IMR-90 (cell line): ENCODE measurements at regions not wholly inside any gene's neighbourhood (a gene's known extent, or its start where the extent isn't known, plus 50 kb on each side); places are given as distances from the start of the nearest gene placed in this dataset.

Source experiments
- ATAC-seq: fragments of 200-7000 bp; cut with Tn5 transposase; 2 replicates; pipeline ENCODE4 v1.9.1; 2020; ENCODE audit warnings: low read depth, mild to moderate bottlenecking, moderate library complexity
- BruUV-seq: library from RNA; stranded (reverse); fragments of 400-500 nt; replicated peaks from 2 replicates; lab custom pipeline; 2021; lab: Mats Ljungman, UMichigan
- CTCF ChIA-PET: fragments of 300-600 bp; formaldehyde crosslinking; extraction: SDS; loops from one replicate; lab custom pipeline; 2021; ENCODE audit warnings: antibody characterized with exemption; lab: Yijun Ruan, JAX
- POLR2A ChIA-PET: fragments of 300-600 bp; sonication (Branson Sonifier 250); formaldehyde crosslinking; loops from one replicate; lab custom pipeline; 2022; ENCODE audit warnings: antibody characterized with exemption; ENCODE audit not compliant: unreplicated experiment; lab: Charles Lee
- DNase-seq: peaks from one replicate; pipeline ENCODE4 v3.0.0; 2013
- H2AFZ ChIP-seq: replicated peaks from 2 replicates; pipeline ENCODE3; 2013; ENCODE audit warnings: low read length, mild to moderate bottlenecking; ENCODE audit not compliant: poor library complexity
- H2AK5ac ChIP-seq: 2 replicates; pipeline ENCODE4 v1.6.1; 2013; ENCODE audit warnings: low read depth, low read length, inconsistent platforms
- H2AK9ac ChIP-seq: replicated peaks from 2 replicates; pipeline ENCODE3; 2013; ENCODE audit warnings: mild to moderate bottlenecking, low read depth, low read length, moderate library complexity; ENCODE audit not compliant: poor library complexity
- H2BK120ac ChIP-seq: 2 replicates; pipeline ENCODE4 v1.6.1; 2013; ENCODE audit warnings: low read depth, low read length, inconsistent platforms
- H2BK15ac ChIP-seq: 3 replicates; pipeline ENCODE4 v1.6.1; 2013; ENCODE audit warnings: low read depth, low read length, inconsistent platforms
- H2BK20ac ChIP-seq: 2 replicates; pipeline ENCODE4 v1.6.1; 2013; ENCODE audit warnings: low read depth, mild to moderate bottlenecking, inconsistent platforms, low read length, moderate library complexity
- H2BK5ac ChIP-seq: 2 replicates; pipeline ENCODE4 v1.6.1; 2013; ENCODE audit warnings: mild to moderate bottlenecking, low read depth, low read length, inconsistent platforms; ENCODE audit not compliant: poor library complexity, severe bottlenecking
- H3K14ac ChIP-seq: replicated peaks from 2 replicates; pipeline ENCODE4 v1.6.1; 2013; ENCODE audit warnings: low read depth, low read length, inconsistent platforms
- H3K18ac ChIP-seq: 2 replicates; pipeline ENCODE4 v1.6.1; 2013; ENCODE audit warnings: low read depth, low read length, control low read depth
- H3K23ac ChIP-seq: 2 replicates; pipeline ENCODE4 v1.6.1; 2013; ENCODE audit warnings: low read depth, low read length, inconsistent platforms
- H3K27ac ChIP-seq: 2 replicates; pipeline ENCODE4 v1.5.1; 2013; ENCODE audit warnings: mild to moderate bottlenecking, control low read depth, low read length; ENCODE audit not compliant: insufficient read depth
- H3K27me3 ChIP-seq: 2 replicates; pipeline ENCODE4 v1.6.1; 2013; ENCODE audit warnings: low read length; ENCODE audit not compliant: control insufficient read depth, insufficient read depth
- H3K36me3 ChIP-seq: 2 replicates; pipeline ENCODE4 v1.6.1; 2013; ENCODE audit warnings: low read length, mixed read lengths; ENCODE audit not compliant: control insufficient read depth, insufficient read depth
- H3K4ac ChIP-seq: 2 replicates; pipeline ENCODE4 v1.6.1; 2013; ENCODE audit warnings: low read depth, low read length, inconsistent platforms
- H3K4me1 ChIP-seq: 2 replicates; pipeline ENCODE4 v1.6.1; 2013; ENCODE audit warnings: low read length, mixed read lengths; ENCODE audit not compliant: control insufficient read depth, insufficient read depth
- H3K4me2 ChIP-seq: 2 replicates; pipeline ENCODE4 v1.6.1; 2013; ENCODE audit warnings: low read depth, mild to moderate bottlenecking, control low read depth, low read length, moderate library complexity
- H3K4me3 ChIP-seq: 2 replicates; pipeline ENCODE4 v1.5.1; 2013; ENCODE audit warnings: low read depth, mild to moderate bottlenecking, control low read depth, low read length, moderate library complexity; ENCODE audit not compliant: insufficient read depth
- H3K56ac ChIP-seq: 2 replicates; pipeline ENCODE4 v1.6.1; 2013; ENCODE audit warnings: low read length, inconsistent platforms; ENCODE audit not compliant: insufficient read depth; ENCODE audit errors: extremely low read depth
- H3K79me1 ChIP-seq, 2 experiments: 2 replicates each; pipeline ENCODE4 v1.6.1; 2013; ENCODE audit warnings: low read length in 2 of 2, inconsistent platforms in 1 of 2, low read depth in 1 of 2
- H3K9ac ChIP-seq: 2 replicates; pipeline ENCODE4 v1.6.1; 2013; ENCODE audit warnings: low read depth, low read length, control low read depth
- H3K9me1 ChIP-seq: 2 replicates; pipeline ENCODE4 v1.6.1; 2013; ENCODE audit warnings: low read length, inconsistent platforms; ENCODE audit not compliant: insufficient read depth
- H3K9me3 ChIP-seq: 2 replicates; pipeline ENCODE4 v1.6.1; 2013; ENCODE audit warnings: low read length; ENCODE audit not compliant: control insufficient read depth, insufficient read depth
- H4K20me1 ChIP-seq: 2 replicates; pipeline ENCODE4 v1.6.1; 2013; ENCODE audit warnings: low read length, inconsistent platforms; ENCODE audit not compliant: insufficient read depth
- H4K5ac ChIP-seq: 2 replicates; pipeline ENCODE4 v1.6.1; 2013; ENCODE audit warnings: mild to moderate bottlenecking, low read depth, low read length, control low read depth
- H4K8ac ChIP-seq, 2 experiments: 2 replicates each; pipeline ENCODE4 v1.6.1; 2013; ENCODE audit warnings: low read depth in 2 of 2, low read length in 2 of 2, control low read depth in 1 of 2, inconsistent platforms in 1 of 2
- H4K91ac ChIP-seq: 2 replicates; pipeline ENCODE4 v1.6.1; 2013; ENCODE audit warnings: low read depth, low read length, inconsistent platforms; ENCODE audit not compliant: insufficient read depth
- MAZ ChIP-seq: IDR thresholded peaks from 2 replicates; pipeline ENCODE4 v1.6.1; 2012; ENCODE audit warnings: low read depth, mild to moderate bottlenecking, low read length, improper control_type of control experiment, moderate library complexity, borderline replicate concordance
- NFE2L2 ChIP-seq: fragments of 150-350 bp; IDR thresholded peaks from 2 replicates; pipeline ENCODE4 v1.6.1; 2016; ENCODE audit warnings: low read depth, mild to moderate bottlenecking, low read length
- USF2 ChIP-seq: fragments of 150-350 bp; IDR thresholded peaks from 2 replicates; pipeline ENCODE4 v1.6.1; 2017; ENCODE audit warnings: mild to moderate bottlenecking, antibody characterized with exemption, low read length, low read depth
- WGBS, 2 experiments: methylation state at CpG; one replicate each; pipeline versions ENCODE4 v1.1.5 to v1.1.7; 2013; ENCODE audit warnings: missing lambda C conversion rate in 2 of 2; ENCODE audit not compliant: insufficient read length in 1 of 2; ENCODE audit errors: extremely low coverage in 2 of 2; 5-methylcytosine and 5-hydroxymethylcytosine counted together
- dilution Hi-C: fragments of 300-500 bp; cut with HindIII; formaldehyde crosslinking; loops from one replicate; pipeline ENCODE4 v1.14.3; 2018; ENCODE audit warnings: low sequenced_read_pairs; ENCODE audit not compliant: unreplicated experiment
- in situ Hi-C: fragments of 300-500 bp; cut with MboI; formaldehyde crosslinking; loops from 3 replicates; pipeline ENCODE4 v1.14.3; 2019; ENCODE audit warnings: low sequenced_read_pairs, inconsistent platforms, mixed read lengths
- intact Hi-C: fragments of 100-400 bp; cut with micrococcal nuclease; formaldehyde crosslinking; loops from 2 replicates; pipeline ENCODE4 v1.10.0; 2022

DNA sequence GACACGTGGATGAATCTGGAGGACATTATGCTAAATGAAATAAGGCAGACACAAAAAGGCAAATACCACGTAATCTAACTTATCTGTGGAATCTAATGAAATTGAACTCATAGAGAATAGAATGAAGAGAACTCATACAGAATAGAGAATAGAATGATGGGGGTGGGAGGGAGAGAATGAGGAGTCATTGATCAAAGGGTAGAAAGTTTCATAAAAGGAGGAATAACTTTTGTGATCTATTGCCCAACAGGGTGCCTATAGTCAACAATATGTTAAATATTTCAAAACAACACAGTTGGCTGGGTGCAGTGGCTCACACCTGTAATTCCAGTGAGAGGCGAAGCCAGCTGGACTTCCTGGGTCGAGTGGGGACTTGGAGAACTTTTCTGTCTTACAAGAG is 54.9 kb upstream of the ZNF169 start:
- H4K8ac ChIP-seq, result no peak overlapping the region
- dilution Hi-C loops (no loop called here), intact Hi-C loops (no loop called here), in situ Hi-C loops (no loop called here)
- no peak overlapping the region for H3K9ac ChIP-seq
- ATAC-seq (no peak), DNase-seq (no peak)
- no peak overlapping the region for H4K91ac ChIP-seq
- POLR2A ChIA-PET, result no interaction called here
- no peaks in the 10 kb centered on the region for H3K4me1 ChIP-seq
- no peak overlapping the region for H3K4ac ChIP-seq
- peaks cover 5% of the 10 kb centered on the region for H3K9me3 ChIP-seq
- CTCF ChIA-PET, result no interaction called here
- H4K5ac ChIP-seq, result no peak overlapping the region
- no peaks in the 10 kb centered on the region for H3K27me3 ChIP-seq
- no peak overlapping the region for H2AK9ac ChIP-seq
- no peaks in the 10 kb centered on the region for H3K9me1 ChIP-seq
- no CpG with 5 or more reads among the region's 4 CpGs for WGBS, 2 experiments
- no peak overlapping the region for H3K23ac ChIP-seq
- H3K56ac ChIP-seq, result no peak overlapping the region
- peaks cover 4% of the 10 kb centered on the region; the same call in 1 of the 2 replicates for H3K36me3 ChIP-seq
- H2BK15ac ChIP-seq, result no peak overlapping the region
- H2BK20ac ChIP-seq, result no peak overlapping the region
- BruUV-seq, result no TSS peak
- H2BK120ac ChIP-seq, result no peak overlapping the region
- H3K4me3 ChIP-seq, result no peak overlapping the region
- H4K20me1 ChIP-seq, result no peaks in the 10 kb centered on the region
- no peak overlapping the region for H3K4me2 ChIP-seq
- TF ChIP-seq USF2 (no peak), MAZ (no peak), NFE2L2 (no peak)
- no peak overlapping the region for H2AFZ ChIP-seq
- H2AK5ac ChIP-seq, result no peak overlapping the region
- H2BK5ac ChIP-seq, result no peak overlapping the region
- H3K27ac ChIP-seq, result no peak overlapping the region
- no peak overlapping the region for H3K18ac ChIP-seq
- H3K14ac ChIP-seq, result no peak overlapping the region
- H3K79me1 ChIP-seq, result no peaks in the 10 kb centered on the region
